ENCODE measurements at regions not wholly inside any gene's neighbourhood (a gene's known extent, or its start where the extent isn't known, plus 50 kb on each side); places are given as distances from the start of the nearest gene placed in this dataset.

- H3K9me3 ChIP-seq (ENCODE audit: control insufficient read depth in 3 of 3, low read length in 3 of 3) = no peaks in the 10 kb centered on the region
- peaks cover 0 to 3% (median 0%) of the 10 kb centered on the region in 3 donors for H3K4me1 ChIP-seq (ENCODE audit: control insufficient read depth in 3 of 3, insufficient read depth in 3 of 3, low read length in 3 of 3)
- no peak overlapping the region for H3K27ac ChIP-seq (ENCODE audit: low read depth, low read length)
- no peak overlapping the region for H3K4me3 ChIP-seq (ENCODE audit: low read length in 3 of 3)
- H3K9ac ChIP-seq (ENCODE audit: low read depth in 1 of 3, low read length in 3 of 3) = no peak overlapping the region
- H3K36me3 ChIP-seq (ENCODE audit: control insufficient read depth in 3 of 3, insufficient read depth in 3 of 3, low read length in 3 of 3) = no peaks in the 10 kb centered on the region
- H3K27me3 ChIP-seq (ENCODE audit: control insufficient read depth in 3 of 3, insufficient read depth in 3 of 3, low read length in 3 of 3) = no peaks in the 10 kb centered on the region
Measured at GRCh38 chr7:25626451-25627131, 398.3 kb upstream of the NPVF start.

- no peaks in the 10 kb centered on the region for H3K27me3 ChIP-seq (ENCODE audit: control insufficient read depth in 3 of 3, insufficient read depth in 3 of 3, low read length in 3 of 3)
- no peak overlapping the region for H3K9ac ChIP-seq (ENCODE audit: low read depth in 1 of 3, low read length in 3 of 3)
- peaks cover 0 to 3% (median 0%) of the 10 kb centered on the region in 3 donors for H3K4me1 ChIP-seq (ENCODE audit: control insufficient read depth in 3 of 3, insufficient read depth in 3 of 3, low read length in 3 of 3)
- H3K9me3 ChIP-seq (ENCODE audit: control insufficient read depth in 3 of 3, low read length in 3 of 3) = no peaks in the 10 kb centered on the region
- no peaks in the 10 kb centered on the region for H3K36me3 ChIP-seq (ENCODE audit: control insufficient read depth in 3 of 3, insufficient read depth in 3 of 3, low read length in 3 of 3)
- H3K27ac ChIP-seq (ENCODE audit: low read depth, low read length) = no peak overlapping the region
- H3K4me3 ChIP-seq (ENCODE audit: low read length in 3 of 3) = no peak overlapping the region
Measured at GRCh38 chr7:25628446-25628845, 400.2 kb upstream of the NPVF start.

GRCh38 chr7:25632616-25633015 lies 404.3 kb upstream of the NPVF start:
- H3K4me3 ChIP-seq (ENCODE audit: low read length in 3 of 3) = no peak overlapping the region
- H3K4me1 ChIP-seq (ENCODE audit: control insufficient read depth in 3 of 3, insufficient read depth in 3 of 3, low read length in 3 of 3) = peaks cover 2 to 6% (median 3%) of the 10 kb centered on the region in 3 donors
- no peaks in the 10 kb centered on the region for H3K9me3 ChIP-seq (ENCODE audit: control insufficient read depth in 3 of 3, low read length in 3 of 3)
- no peaks in the 10 kb centered on the region for H3K27me3 ChIP-seq (ENCODE audit: control insufficient read depth in 3 of 3, insufficient read depth in 3 of 3, low read length in 3 of 3)
- H3K27ac ChIP-seq (ENCODE audit: low read depth, low read length) = no peak overlapping the region
- H3K9ac ChIP-seq (ENCODE audit: low read depth in 1 of 3, low read length in 3 of 3) = no peak overlapping the region
- no peaks in the 10 kb centered on the region for H3K36me3 ChIP-seq (ENCODE audit: control insufficient read depth in 3 of 3, insufficient read depth in 3 of 3, low read length in 3 of 3)

GRCh38 chr7:25633426-25634036 lies 405.2 kb upstream of the NPVF start:
- Histone ChIP-seq H3K9me3 (ENCODE audit: control insufficient read depth in 3 of 3, low read length in 3 of 3) (no peaks in the 10 kb centered on the region), H3K4me1 (ENCODE audit: control insufficient read depth in 3 of 3, insufficient read depth in 3 of 3, low read length in 3 of 3) (peaks cover 2 to 6% (median 3%) of the 10 kb centered on the region in 3 donors), H3K27me3 (ENCODE audit: control insufficient read depth in 3 of 3, insufficient read depth in 3 of 3, low read length in 3 of 3) (no peaks in the 10 kb centered on the region), H3K27ac (ENCODE audit: low read depth, low read length) (no peak overlapping the region), H3K9ac (ENCODE audit: low read depth in 1 of 3, low read length in 3 of 3) (no peak overlapping the region), H3K36me3 (ENCODE audit: control insufficient read depth in 3 of 3, insufficient read depth in 3 of 3, low read length in 3 of 3) (no peaks in the 10 kb centered on the region), H3K4me3 (ENCODE audit: low read length in 3 of 3) (no peak overlapping the region)

- Histone ChIP-seq H3K9me3 (ENCODE audit: control insufficient read depth in 3 of 3, low read length in 3 of 3) (no peaks in the 10 kb centered on the region), H3K36me3 (ENCODE audit: control insufficient read depth in 3 of 3, insufficient read depth in 3 of 3, low read length in 3 of 3) (no peaks in the 10 kb centered on the region), H3K27ac (ENCODE audit: low read depth, low read length) (no peak overlapping the region), H3K9ac (ENCODE audit: low read depth in 1 of 3, low read length in 3 of 3) (no peak overlapping the region), H3K27me3 (ENCODE audit: control insufficient read depth in 3 of 3, insufficient read depth in 3 of 3, low read length in 3 of 3) (no peaks in the 10 kb centered on the region), H3K4me1 (ENCODE audit: control insufficient read depth in 3 of 3, insufficient read depth in 3 of 3, low read length in 3 of 3) (peaks cover 2 to 6% (median 3%) of the 10 kb centered on the region in 3 donors), H3K4me3 (ENCODE audit: low read length in 3 of 3) (no peak overlapping the region)
Measured at GRCh38 chr7:25636168-25636567, 407.9 kb upstream of the NPVF start.

- H3K9me3 ChIP-seq (ENCODE audit: control insufficient read depth in 3 of 3, low read length in 3 of 3) = no peaks in the 10 kb centered on the region
- H3K4me1 ChIP-seq (ENCODE audit: control insufficient read depth in 3 of 3, insufficient read depth in 3 of 3, low read length in 3 of 3) = peaks cover 2 to 6% (median 3%) of the 10 kb centered on the region in 3 donors
- H3K27ac ChIP-seq (ENCODE audit: low read depth, low read length) = no peak overlapping the region
- H3K27me3 ChIP-seq (ENCODE audit: control insufficient read depth in 3 of 3, insufficient read depth in 3 of 3, low read length in 3 of 3) = no peaks in the 10 kb centered on the region
- H3K36me3 ChIP-seq (ENCODE audit: control insufficient read depth in 3 of 3, insufficient read depth in 3 of 3, low read length in 3 of 3) = no peaks in the 10 kb centered on the region
- H3K9ac ChIP-seq (ENCODE audit: low read depth in 1 of 3, low read length in 3 of 3) = no peak overlapping the region
- no peak overlapping the region for H3K4me3 ChIP-seq (ENCODE audit: low read length in 3 of 3)
Measured at GRCh38 chr7:25636871-25637283, 408.6 kb upstream of the NPVF start.

GRCh38 chr7:25638068-25638467 lies 409.8 kb upstream of the NPVF start:
- Histone ChIP-seq H3K27me3 (ENCODE audit: control insufficient read depth in 3 of 3, insufficient read depth in 3 of 3, low read length in 3 of 3) (no peaks in the 10 kb centered on the region), H3K4me3 (ENCODE audit: low read length in 3 of 3) (no peak overlapping the region), H3K9me3 (ENCODE audit: control insufficient read depth in 3 of 3, low read length in 3 of 3) (no peaks in the 10 kb centered on the region), H3K36me3 (ENCODE audit: control insufficient read depth in 3 of 3, insufficient read depth in 3 of 3, low read length in 3 of 3) (no peaks in the 10 kb centered on the region), H3K27ac (ENCODE audit: low read depth, low read length) (no peak overlapping the region), H3K9ac (ENCODE audit: low read depth in 1 of 3, low read length in 3 of 3) (no peak overlapping the region), H3K4me1 (ENCODE audit: control insufficient read depth in 3 of 3, insufficient read depth in 3 of 3, low read length in 3 of 3) (peaks cover 2 to 6% (median 3%) of the 10 kb centered on the region in 3 donors)

GRCh38 chr7:25638590-25639244 lies 410.4 kb upstream of the NPVF start:
- Histone ChIP-seq H3K36me3 (ENCODE audit: control insufficient read depth in 3 of 3, insufficient read depth in 3 of 3, low read length in 3 of 3) (no peaks in the 10 kb centered on the region), H3K27me3 (ENCODE audit: control insufficient read depth in 3 of 3, insufficient read depth in 3 of 3, low read length in 3 of 3) (no peaks in the 10 kb centered on the region), H3K27ac (ENCODE audit: low read depth, low read length) (no peak overlapping the region), H3K9ac (ENCODE audit: low read depth in 1 of 3, low read length in 3 of 3) (no peak overlapping the region), H3K4me3 (ENCODE audit: low read length in 3 of 3) (no peak overlapping the region), H3K4me1 (ENCODE audit: control insufficient read depth in 3 of 3, insufficient read depth in 3 of 3, low read length in 3 of 3) (peaks cover 2 to 6% (median 3%) of the 10 kb centered on the region in 3 donors), H3K9me3 (ENCODE audit: control insufficient read depth in 3 of 3, low read length in 3 of 3) (no peaks in the 10 kb centered on the region)

GRCh38 chr7:25642849-25643248 lies 414.6 kb upstream of the NPVF start:
- no peak overlapping the region for H3K9ac ChIP-seq (ENCODE audit: low read depth in 1 of 3, low read length in 3 of 3)
- H3K4me3 ChIP-seq (ENCODE audit: low read length in 3 of 3) = no peak overlapping the region
- H3K27ac ChIP-seq (ENCODE audit: low read depth, low read length) = no peak overlapping the region
- no peaks in the 10 kb centered on the region for H3K36me3 ChIP-seq (ENCODE audit: control insufficient read depth in 3 of 3, insufficient read depth in 3 of 3, low read length in 3 of 3)
- H3K9me3 ChIP-seq (ENCODE audit: control insufficient read depth in 3 of 3, low read length in 3 of 3) = no peaks in the 10 kb centered on the region
- H3K4me1 ChIP-seq (ENCODE audit: control insufficient read depth in 3 of 3, insufficient read depth in 3 of 3, low read length in 3 of 3) = no peaks in the 10 kb centered on the region
- H3K27me3 ChIP-seq (ENCODE audit: control insufficient read depth in 3 of 3, insufficient read depth in 3 of 3, low read length in 3 of 3) = no peaks in the 10 kb centered on the region

GRCh38 chr7:25643286-25643685 lies 415.0 kb upstream of the NPVF start:
- H3K9me3 ChIP-seq (ENCODE audit: control insufficient read depth in 3 of 3, low read length in 3 of 3) = no peaks in the 10 kb centered on the region
- H3K27me3 ChIP-seq (ENCODE audit: control insufficient read depth in 3 of 3, insufficient read depth in 3 of 3, low read length in 3 of 3) = no peaks in the 10 kb centered on the region
- H3K36me3 ChIP-seq (ENCODE audit: control insufficient read depth in 3 of 3, insufficient read depth in 3 of 3, low read length in 3 of 3) = no peaks in the 10 kb centered on the region
- no peaks in the 10 kb centered on the region for H3K4me1 ChIP-seq (ENCODE audit: control insufficient read depth in 3 of 3, insufficient read depth in 3 of 3, low read length in 3 of 3)
- H3K4me3 ChIP-seq (ENCODE audit: low read length in 3 of 3) = no peak overlapping the region
- H3K9ac ChIP-seq (ENCODE audit: low read depth in 1 of 3, low read length in 3 of 3) = no peak overlapping the region
- H3K27ac ChIP-seq (ENCODE audit: low read depth, low read length) = no peak overlapping the region
